Memory B cell (primary cell): ENCODE measurements at regions not wholly inside any gene's neighbourhood (a gene's known extent, or its start where the extent isn't known, plus 50 kb on each side); places are given as distances from the start of the nearest gene placed in this dataset.
"Not testable (repeated sequence)": the region's sequence is repeated elsewhere in the genome, so short reads cannot be mapped to it uniquely, and the experiment has no call there.

Experiments
- ATAC-seq: fragments of 150-1000 bp; cut with Tn5 transposase; 2 replicates; pipeline ENCODE4 v1.10.0; 2021; ENCODE audit warnings: low read depth, mild to moderate bottlenecking, moderate library complexity
- DNase-seq, 2 donors: peaks; one replicate each; pipeline ENCODE4 v3.0.0; 2022; ENCODE audit warnings: low spot score in 2 of 2
- H3K27ac Mint-ChIP-seq: one replicate; pipeline ENCODE4 v1.8.0; 2022; ENCODE audit warnings: mild to moderate bottlenecking, moderate library complexity, mixed read lengths
- H3K27me3 Mint-ChIP-seq: one replicate; pipeline ENCODE4 v1.8.0; 2022; ENCODE audit warnings: mixed read lengths
- H3K36me3 Mint-ChIP-seq: one replicate; pipeline ENCODE4 v1.8.0; 2022; ENCODE audit warnings: mild to moderate bottlenecking, mixed read lengths
- H3K4me1 Mint-ChIP-seq: one replicate; pipeline ENCODE4 v1.8.0; 2022; ENCODE audit warnings: mixed read lengths
- H3K4me3 Mint-ChIP-seq: one replicate; pipeline ENCODE4 v1.8.0; 2022; ENCODE audit warnings: mild to moderate bottlenecking, moderate library complexity, mixed read lengths
- H3K9me3 Mint-ChIP-seq: one replicate; pipeline ENCODE4 v1.8.0; 2022; ENCODE audit warnings: mixed read lengths

GRCh38 chr2:208627916-208628315 lies 221.3 kb downstream of the PTH2R start:
- Mint-ChIP-seq H3K4me1 (no peaks in the 10 kb centered on the region), H3K36me3 (no peaks in the 10 kb centered on the region), H3K27me3 (peaks cover 2% of the 10 kb centered on the region), H3K27ac (no peak overlapping the region), H3K4me3 (no peak overlapping the region), H3K9me3 (no peaks in the 10 kb centered on the region)
- ATAC-seq (no peak), DNase-seq (no peak)

- Mint-ChIP-seq H3K9me3 (no peaks in the 10 kb centered on the region), H3K36me3 (no peaks in the 10 kb centered on the region), H3K27me3 (no peaks in the 10 kb centered on the region), H3K27ac (no peak overlapping the region), H3K4me3 (no peak overlapping the region), H3K4me1 (no peaks in the 10 kb centered on the region)
- DNase-seq (no peak), ATAC-seq (no peak)
Observed at GRCh38 chr2:208638059-208638458, 231.5 kb downstream of the PTH2R start.

DNA sequence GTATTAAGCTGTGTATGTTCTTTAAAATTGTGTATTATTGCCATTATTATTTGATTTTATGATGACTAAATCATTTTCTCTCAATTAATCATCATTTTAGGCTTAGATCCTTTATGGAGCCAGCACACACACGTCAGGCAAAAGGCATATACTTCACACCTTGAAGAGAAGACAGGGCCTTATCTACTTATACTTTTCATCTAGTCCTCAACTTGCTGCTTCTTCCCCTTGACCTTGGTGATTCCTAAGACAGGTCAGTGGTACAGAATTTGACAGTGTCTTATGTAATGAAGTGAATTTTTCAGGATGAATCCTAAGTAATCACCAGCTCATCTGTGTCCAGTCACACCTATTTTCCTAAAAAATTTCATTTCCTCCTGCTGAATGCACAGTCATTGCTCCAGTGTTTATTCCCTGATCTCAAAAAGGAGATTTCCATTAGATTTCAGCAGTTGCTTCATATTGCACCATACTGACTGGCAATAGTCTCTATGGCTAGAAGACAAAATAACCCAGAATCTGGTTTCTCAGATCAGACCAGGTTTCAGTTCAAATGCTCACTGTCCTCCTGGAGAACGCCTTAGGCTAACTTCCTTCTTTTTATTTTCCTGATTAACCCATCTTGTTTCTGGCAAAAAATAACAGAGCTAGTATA lies 235.7 kb downstream of the PTH2R start:
- Mint-ChIP-seq H3K9me3 (peaks cover 1% of the 10 kb centered on the region), H3K27ac (no peak overlapping the region), H3K27me3 (no peaks in the 10 kb centered on the region), H3K4me1 (no peaks in the 10 kb centered on the region), H3K36me3 (no peaks in the 10 kb centered on the region), H3K4me3 (no peak overlapping the region)
- ATAC-seq (no peak), DNase-seq (no peak)

- DNase-seq (no peak), ATAC-seq (no peak)
- Mint-ChIP-seq H3K4me1 (no peaks in the 10 kb centered on the region), H3K27ac (no peak overlapping the region), H3K36me3 (no peaks in the 10 kb centered on the region), H3K9me3 (peaks cover 1% of the 10 kb centered on the region), H3K4me3 (no peak overlapping the region), H3K27me3 (no peaks in the 10 kb centered on the region)
Observed at GRCh38 chr2:208643145-208643544, 236.6 kb downstream of the PTH2R start.

DNA sequence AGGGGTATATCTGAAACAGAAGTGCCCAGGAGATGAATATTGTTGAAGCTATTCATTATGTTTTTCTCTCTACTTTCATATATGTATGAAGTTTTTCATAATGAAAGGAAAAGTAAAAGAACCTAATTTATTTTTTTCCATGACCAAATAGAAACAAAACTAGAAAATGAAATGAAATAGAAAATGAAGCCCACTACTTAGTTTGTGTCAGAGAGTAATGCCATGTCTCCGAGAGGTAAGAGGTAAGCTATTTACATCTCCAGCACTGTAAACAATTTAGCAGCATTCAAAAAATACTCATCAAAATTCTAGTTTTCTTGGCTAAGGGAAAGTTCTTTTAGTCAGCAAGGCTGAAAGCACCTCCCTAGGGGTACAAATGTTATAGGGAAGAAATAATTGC lies 238.6 kb downstream of the PTH2R start:
- DNase-seq (no peak), ATAC-seq (no peak)
- Mint-ChIP-seq H3K36me3 (no peaks in the 10 kb centered on the region), H3K27me3 (no peaks in the 10 kb centered on the region), H3K4me3 (no peak overlapping the region), H3K4me1 (no peaks in the 10 kb centered on the region), H3K9me3 (peaks cover 1% of the 10 kb centered on the region), H3K27ac (no peak overlapping the region)

GRCh38 chr2:208648368-208648767 lies 241.8 kb downstream of the PTH2R start:
- no peaks in the 10 kb centered on the region for H3K4me1 Mint-ChIP-seq
- no peak overlapping the region for H3K27ac Mint-ChIP-seq
- no peaks in the 10 kb centered on the region for H3K27me3 Mint-ChIP-seq
- DNase-seq, result no peak
- no peak for ATAC-seq
- no peaks in the 10 kb centered on the region for H3K36me3 Mint-ChIP-seq
- H3K4me3 Mint-ChIP-seq, result no peak overlapping the region
- peaks cover 5% of the 10 kb centered on the region for H3K9me3 Mint-ChIP-seq

- no peak for ATAC-seq
- Mint-ChIP-seq H3K27ac (no peak overlapping the region), H3K9me3 (peaks cover 3% of the 10 kb centered on the region), H3K4me1 (no peaks in the 10 kb centered on the region), H3K36me3 (no peaks in the 10 kb centered on the region), H3K27me3 (no peaks in the 10 kb centered on the region), H3K4me3 (no peak overlapping the region)
- no peak for DNase-seq
Observed at GRCh38 chr2:208653383-208653782, 246.8 kb downstream of the PTH2R start.

- Mint-ChIP-seq H3K4me1 (no peaks in the 10 kb centered on the region), H3K4me3 (no peak overlapping the region), H3K9me3 (peaks cover 3% of the 10 kb centered on the region), H3K27me3 (no peaks in the 10 kb centered on the region), H3K27ac (no peak overlapping the region), H3K36me3 (no peaks in the 10 kb centered on the region)
- DNase-seq (no peak), ATAC-seq (no peak)
Observed at GRCh38 chr2:208654056-208654455, 247.5 kb downstream of the PTH2R start.

DNA sequence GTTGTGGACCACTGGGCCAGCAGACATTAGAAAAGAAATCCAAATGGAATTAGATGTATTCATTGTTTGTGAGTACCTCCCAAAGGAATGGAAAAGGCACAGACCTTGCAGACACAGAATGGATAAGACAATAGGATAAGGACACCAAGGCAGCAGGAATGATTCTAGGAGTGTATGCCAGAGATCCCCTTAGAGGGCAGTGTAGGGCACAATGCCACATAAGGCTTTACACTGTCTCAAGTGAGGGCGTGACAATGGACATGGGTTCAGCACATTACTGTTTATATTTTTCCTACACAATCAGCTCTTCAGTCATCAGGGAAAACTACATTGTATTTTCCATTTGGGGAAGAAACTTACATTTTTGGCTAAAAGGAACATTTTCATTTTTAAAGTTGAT lies 250.9 kb downstream of the PTH2R start:
- H3K4me3 Mint-ChIP-seq, result no peak overlapping the region
- peaks cover 4% of the 10 kb centered on the region for H3K9me3 Mint-ChIP-seq
- DNase-seq, result no peak
- no peak for ATAC-seq
- H3K36me3 Mint-ChIP-seq, result no peaks in the 10 kb centered on the region
- H3K27ac Mint-ChIP-seq, result no peak overlapping the region
- H3K27me3 Mint-ChIP-seq, result no peaks in the 10 kb centered on the region
- H3K4me1 Mint-ChIP-seq, result no peaks in the 10 kb centered on the region

GRCh38 chr2:208669394-208669793 lies 262.8 kb downstream of the PTH2R start:
- Mint-ChIP-seq H3K27ac (no peak overlapping the region), H3K4me3 (no peak overlapping the region), H3K9me3 (no peaks in the 10 kb centered on the region), H3K27me3 (no peaks in the 10 kb centered on the region), H3K4me1 (no peaks in the 10 kb centered on the region), H3K36me3 (no peaks in the 10 kb centered on the region)
- no peak for DNase-seq
- ATAC-seq, result no peak

DNA sequence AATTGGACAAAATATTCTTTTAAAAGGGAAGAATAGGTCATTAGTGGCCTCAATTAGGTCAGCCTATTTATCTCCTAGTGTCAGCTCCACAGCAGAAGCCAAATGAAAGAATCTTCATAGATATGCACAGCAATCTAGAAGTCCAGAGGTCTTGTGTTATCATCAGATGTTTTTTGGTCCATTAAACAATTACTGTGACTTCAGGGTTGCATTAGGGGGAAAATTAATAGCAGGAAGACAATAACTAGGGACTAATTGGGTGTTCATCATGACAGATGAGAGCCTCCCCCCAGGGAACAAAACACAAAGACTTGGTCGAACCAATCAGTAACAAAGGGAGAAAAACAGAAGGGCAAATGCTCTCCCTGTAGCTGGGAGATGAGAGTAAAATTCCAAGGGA lies 264.7 kb downstream of the PTH2R start:
- no peaks in the 10 kb centered on the region for H3K4me1 Mint-ChIP-seq
- no peaks in the 10 kb centered on the region for H3K27me3 Mint-ChIP-seq
- no peaks in the 10 kb centered on the region for H3K36me3 Mint-ChIP-seq
- no peak overlapping the region for H3K27ac Mint-ChIP-seq
- no peak overlapping the region for H3K4me3 Mint-ChIP-seq
- no peaks in the 10 kb centered on the region for H3K9me3 Mint-ChIP-seq
- DNase-seq, result no peak
- no peak for ATAC-seq

DNA sequence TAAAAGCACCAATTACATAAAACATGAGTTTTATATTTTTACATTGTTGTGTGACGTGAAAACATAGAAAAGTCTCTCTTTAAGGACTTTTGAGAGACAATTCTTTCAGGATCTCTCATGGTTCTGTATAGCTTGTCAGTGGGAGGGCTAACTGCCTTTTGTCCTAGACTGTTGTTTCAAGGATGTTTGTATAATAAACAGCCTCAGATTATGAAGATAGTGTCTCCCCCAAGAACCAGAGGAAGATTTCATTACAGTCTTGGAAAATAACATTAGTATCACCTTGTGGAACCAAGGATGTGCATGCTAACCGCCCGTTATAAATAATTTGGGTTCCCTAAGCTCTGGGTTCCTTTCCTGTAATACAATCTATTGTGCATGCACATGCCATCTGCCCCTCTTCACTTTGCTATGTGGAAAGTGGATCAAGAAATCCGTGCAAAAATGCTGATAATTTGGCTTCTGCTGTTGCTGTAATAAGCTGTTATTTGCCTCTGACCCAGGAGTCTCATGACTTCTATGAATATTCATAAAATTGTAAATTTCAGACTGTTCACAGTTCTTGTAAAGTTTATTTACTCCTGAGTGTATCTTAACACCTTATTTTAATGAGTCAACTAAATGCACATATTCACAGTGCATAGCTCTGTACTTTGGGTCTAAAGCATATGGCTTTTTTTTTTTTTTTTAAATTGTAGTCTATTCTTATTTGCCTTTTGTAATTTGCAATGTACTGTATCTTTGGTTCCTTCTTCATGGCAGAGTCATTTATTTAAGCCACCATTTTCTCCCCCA lies 265.5 kb downstream of the PTH2R start:
- Mint-ChIP-seq H3K4me1 (no peaks in the 10 kb centered on the region), H3K27me3 (no peaks in the 10 kb centered on the region), H3K27ac (no peak overlapping the region), H3K4me3 (no peak overlapping the region), H3K36me3 (no peaks in the 10 kb centered on the region), H3K9me3 (no peaks in the 10 kb centered on the region)
- ATAC-seq, result no peak
- DNase-seq, result no peak

- Mint-ChIP-seq H3K4me1 (no peaks in the 10 kb centered on the region), H3K4me3 (no peak overlapping the region), H3K27me3 (no peaks in the 10 kb centered on the region), H3K27ac (no peak overlapping the region), H3K36me3 (no peaks in the 10 kb centered on the region), H3K9me3 (no peaks in the 10 kb centered on the region)
- DNase-seq (no peak), ATAC-seq (no peak)
Observed at GRCh38 chr2:208673631-208674030, 267.0 kb downstream of the PTH2R start.

GRCh38 chr2:208674919-208675318 lies 268.3 kb downstream of the PTH2R start:
- ATAC-seq (no peak), DNase-seq (no peak)
- Mint-ChIP-seq H3K36me3 (no peaks in the 10 kb centered on the region), H3K4me3 (no peak overlapping the region), H3K27me3 (no peaks in the 10 kb centered on the region), H3K4me1 (no peaks in the 10 kb centered on the region), H3K27ac (no peak overlapping the region), H3K9me3 (peaks cover 2% of the 10 kb centered on the region)

DNA sequence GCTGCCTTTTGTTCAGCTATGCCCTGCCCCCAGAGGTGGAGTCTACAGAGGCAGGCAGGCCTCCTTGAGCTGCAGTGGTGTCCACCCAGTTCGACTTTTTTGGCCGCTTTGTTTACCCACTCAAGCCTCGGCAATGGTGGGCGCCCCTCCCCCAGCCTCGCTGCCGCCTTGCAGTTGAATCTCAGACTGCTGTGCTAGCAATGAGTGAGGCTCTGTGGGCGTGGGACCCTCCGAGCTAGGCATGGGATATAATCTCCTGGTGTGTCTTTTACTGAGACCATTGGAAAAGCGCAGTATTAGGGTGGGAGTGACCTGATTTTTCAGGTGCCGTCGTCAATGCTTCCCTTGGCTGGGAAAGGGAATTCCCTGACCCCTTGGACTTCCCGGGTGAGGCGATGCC lies 279.3 kb downstream of the PTH2R start:
- not testable (repeated sequence) for H3K9me3 Mint-ChIP-seq, DNase-seq, H3K4me1 Mint-ChIP-seq, H3K4me3 Mint-ChIP-seq, H3K27ac Mint-ChIP-seq, H3K36me3 Mint-ChIP-seq, H3K27me3 Mint-ChIP-seq, ATAC-seq
